ENCODE measurements at regions not wholly inside any gene's neighbourhood (a gene's known extent, or its start where the extent isn't known, plus 50 kb on each side); places are given as distances from the start of the nearest gene placed in this dataset.

GRCh38 chr3:8152821-8153418, 348.7 kb upstream of the LMCD1 start:
- no peak for DNase-seq
- H3K4me2 ChIP-seq (ENCODE audit: low read length), result no peak overlapping the region
- no peak overlapping the region for H4K91ac ChIP-seq (ENCODE audit: low read depth, low read length)
- no peaks in the 10 kb centered on the region for H3K27me3 ChIP-seq (ENCODE audit: insufficient read depth, low read length)
- H3K36me3 ChIP-seq (ENCODE audit: control insufficient read depth in 1 of 2, insufficient read depth in 2 of 2, low read length in 2 of 2), result no peaks in the 10 kb centered on the region
- no peak overlapping the region for H3K9ac ChIP-seq (ENCODE audit: low read length)
- no peak overlapping the region for H3K18ac ChIP-seq (ENCODE audit: low read length)
- no peak overlapping the region for H2AK5ac ChIP-seq (ENCODE audit: low read length)
- no peak overlapping the region for H2BK120ac ChIP-seq (ENCODE audit: insufficient read depth, low read length, poor library complexity)
- no peak overlapping the region for H3K4me3 ChIP-seq (ENCODE audit: low read depth, low read length)
- H3K9me3 ChIP-seq (ENCODE audit: insufficient read depth, low read depth, low read length), result no peaks in the 10 kb centered on the region
- no peak overlapping the region for H3K4ac ChIP-seq (ENCODE audit: low read depth, low read length)
- H3K4me1 ChIP-seq (ENCODE audit: control insufficient read depth in 1 of 2, insufficient read depth in 2 of 2, low read length in 2 of 2), result no peaks in the 10 kb centered on the region
- H3K79me1 ChIP-seq (ENCODE audit: low read length), result no peaks in the 10 kb centered on the region
- H3K14ac ChIP-seq (ENCODE audit: low read length), result no peak overlapping the region
- no peak overlapping the region for H3K23ac ChIP-seq (ENCODE audit: low read length)
- H4K12ac ChIP-seq (ENCODE audit: low read depth, low read length), result no peak overlapping the region
- no peak overlapping the region for H2BK12ac ChIP-seq (ENCODE audit: low read length)
- H2BK5ac ChIP-seq (ENCODE audit: low read depth, low read length, poor library complexity), result no peak overlapping the region
- no peak overlapping the region for H4K8ac ChIP-seq (ENCODE audit: low read depth, low read length)
- H2AFZ ChIP-seq (ENCODE audit: insufficient read depth, low read length, poor library complexity), result no peak overlapping the region
- no peaks in the 10 kb centered on the region for H3K79me2 ChIP-seq (ENCODE audit: control insufficient read depth, insufficient read depth, low read length, poor library complexity)
- H3K27ac ChIP-seq (ENCODE audit: low read depth, low read length), result no peak overlapping the region
- no CpG with 5 or more reads among the region's 6 CpGs for WGBS (ENCODE audit: extremely low coverage, insufficient coverage, insufficient read length)

- Histone ChIP-seq H3K18ac (ENCODE audit: low read length) (no peak overlapping the region), H4K12ac (ENCODE audit: low read depth, low read length) (no peak overlapping the region), H4K8ac (ENCODE audit: low read depth, low read length) (no peak overlapping the region), H3K4me1 (ENCODE audit: control insufficient read depth in 1 of 2, insufficient read depth in 2 of 2, low read length in 2 of 2) (no peaks in the 10 kb centered on the region), H3K79me1 (ENCODE audit: low read length) (no peaks in the 10 kb centered on the region), H3K4me3 (ENCODE audit: low read depth, low read length) (no peak overlapping the region), H3K4ac (ENCODE audit: low read depth, low read length) (no peak overlapping the region), H3K4me2 (ENCODE audit: low read length) (no peak overlapping the region), H2AK5ac (ENCODE audit: low read length) (no peak overlapping the region), H4K91ac (ENCODE audit: low read depth, low read length) (no peak overlapping the region), H2BK120ac (ENCODE audit: insufficient read depth, low read length, poor library complexity) (no peak overlapping the region), H3K9ac (ENCODE audit: low read length) (no peak overlapping the region), H3K14ac (ENCODE audit: low read length) (no peak overlapping the region), H2BK5ac (ENCODE audit: low read depth, low read length, poor library complexity) (no peak overlapping the region), H2AFZ (ENCODE audit: insufficient read depth, low read length, poor library complexity) (no peak overlapping the region), H3K27me3 (ENCODE audit: insufficient read depth, low read length) (no peaks in the 10 kb centered on the region), H2BK12ac (ENCODE audit: low read length) (no peak overlapping the region), H3K9me3 (ENCODE audit: insufficient read depth, low read depth, low read length) (no peaks in the 10 kb centered on the region), H3K23ac (ENCODE audit: low read length) (no peak overlapping the region), H3K36me3 (ENCODE audit: control insufficient read depth in 1 of 2, insufficient read depth in 2 of 2, low read length in 2 of 2) (no peaks in the 10 kb centered on the region), H3K27ac (ENCODE audit: low read depth, low read length) (no peak overlapping the region), H3K79me2 (ENCODE audit: control insufficient read depth, insufficient read depth, low read length, poor library complexity) (no peaks in the 10 kb centered on the region)
- DNase-seq, result no peak
These were observed 347.8 kb upstream of the LMCD1 start for GRCh38 chr3:8153800-8154199.

- H3K14ac ChIP-seq (ENCODE audit: low read length), result no peak overlapping the region
- H3K9me3 ChIP-seq (ENCODE audit: insufficient read depth, low read depth, low read length), result no peaks in the 10 kb centered on the region
- no peaks in the 10 kb centered on the region for H3K79me1 ChIP-seq (ENCODE audit: low read length)
- DNase-seq, result no peak
- WGBS (ENCODE audit: extremely low coverage, insufficient coverage, insufficient read length), result no CpG with 5 or more reads among the region's 3 CpGs
- H2BK120ac ChIP-seq (ENCODE audit: insufficient read depth, low read length, poor library complexity), result no peak overlapping the region
- no peak overlapping the region for H3K9ac ChIP-seq (ENCODE audit: low read length)
- H3K4me3 ChIP-seq (ENCODE audit: low read depth, low read length), result no peak overlapping the region
- no peak overlapping the region for H4K91ac ChIP-seq (ENCODE audit: low read depth, low read length)
- H3K79me2 ChIP-seq (ENCODE audit: control insufficient read depth, insufficient read depth, low read length, poor library complexity), result no peaks in the 10 kb centered on the region
- H2AK5ac ChIP-seq (ENCODE audit: low read length), result no peak overlapping the region
- H4K8ac ChIP-seq (ENCODE audit: low read depth, low read length), result no peak overlapping the region
- no peak overlapping the region for H3K4ac ChIP-seq (ENCODE audit: low read depth, low read length)
- H3K23ac ChIP-seq (ENCODE audit: low read length), result no peak overlapping the region
- no peak overlapping the region for H4K12ac ChIP-seq (ENCODE audit: low read depth, low read length)
- H3K4me2 ChIP-seq (ENCODE audit: low read length), result no peak overlapping the region
- H3K27me3 ChIP-seq (ENCODE audit: insufficient read depth, low read length), result no peaks in the 10 kb centered on the region
- no peak overlapping the region for H3K27ac ChIP-seq (ENCODE audit: low read depth, low read length)
- no peak overlapping the region for H2BK12ac ChIP-seq (ENCODE audit: low read length)
- no peak overlapping the region for H2BK5ac ChIP-seq (ENCODE audit: low read depth, low read length, poor library complexity)
- no peak overlapping the region for H2AFZ ChIP-seq (ENCODE audit: insufficient read depth, low read length, poor library complexity)
- H3K18ac ChIP-seq (ENCODE audit: low read length), result no peak overlapping the region
- H3K4me1 ChIP-seq (ENCODE audit: control insufficient read depth in 1 of 2, insufficient read depth in 2 of 2, low read length in 2 of 2), result no peaks in the 10 kb centered on the region
- H3K36me3 ChIP-seq (ENCODE audit: control insufficient read depth in 1 of 2, insufficient read depth in 2 of 2, low read length in 2 of 2), result no peaks in the 10 kb centered on the region
These were observed 347.0 kb upstream of the LMCD1 start for GRCh38 chr3:8154617-8155016.

- no peaks in the 10 kb centered on the region for H3K9me3 ChIP-seq (ENCODE audit: insufficient read depth, low read depth, low read length)
- H2BK5ac ChIP-seq (ENCODE audit: low read depth, low read length, poor library complexity), result no peak overlapping the region
- H3K4ac ChIP-seq (ENCODE audit: low read depth, low read length), result no peak overlapping the region
- no peaks in the 10 kb centered on the region for H3K79me1 ChIP-seq (ENCODE audit: low read length)
- no peak overlapping the region for H3K18ac ChIP-seq (ENCODE audit: low read length)
- H2AK5ac ChIP-seq (ENCODE audit: low read length), result no peak overlapping the region
- no peak overlapping the region for H3K4me3 ChIP-seq (ENCODE audit: low read depth, low read length)
- WGBS (ENCODE audit: extremely low coverage, insufficient coverage, insufficient read length), result no CpG with 5 or more reads among the region's 6 CpGs
- H3K79me2 ChIP-seq (ENCODE audit: control insufficient read depth, insufficient read depth, low read length, poor library complexity), result no peaks in the 10 kb centered on the region
- no peak overlapping the region for H2BK120ac ChIP-seq (ENCODE audit: insufficient read depth, low read length, poor library complexity)
- no peak overlapping the region for H3K9ac ChIP-seq (ENCODE audit: low read length)
- no peak overlapping the region for H2BK12ac ChIP-seq (ENCODE audit: low read length)
- H4K12ac ChIP-seq (ENCODE audit: low read depth, low read length), result no peak overlapping the region
- H3K23ac ChIP-seq (ENCODE audit: low read length), result no peak overlapping the region
- H4K8ac ChIP-seq (ENCODE audit: low read depth, low read length), result no peak overlapping the region
- no peak for DNase-seq
- H2AFZ ChIP-seq (ENCODE audit: insufficient read depth, low read length, poor library complexity), result no peak overlapping the region
- no peak overlapping the region for H4K91ac ChIP-seq (ENCODE audit: low read depth, low read length)
- H3K4me2 ChIP-seq (ENCODE audit: low read length), result no peak overlapping the region
- H3K27ac ChIP-seq (ENCODE audit: low read depth, low read length), result no peak overlapping the region
- H3K36me3 ChIP-seq (ENCODE audit: control insufficient read depth in 1 of 2, insufficient read depth in 2 of 2, low read length in 2 of 2), result no peaks in the 10 kb centered on the region
- H3K4me1 ChIP-seq (ENCODE audit: control insufficient read depth in 1 of 2, insufficient read depth in 2 of 2, low read length in 2 of 2), result no peaks in the 10 kb centered on the region
- H3K27me3 ChIP-seq (ENCODE audit: insufficient read depth, low read length), result no peaks in the 10 kb centered on the region
- H3K14ac ChIP-seq (ENCODE audit: low read length), result no peak overlapping the region
These were observed 345.5 kb upstream of the LMCD1 start for GRCh38 chr3:8156138-8156537.

Data from trophoblast cell (in vitro differentiated cells and primary cell).